ENCODE measurements at regions not wholly inside any gene's neighbourhood (a gene's known extent, or its start where the extent isn't known, plus 50 kb on each side); places are given as distances from the start of the nearest gene placed in this dataset.

DNA sequence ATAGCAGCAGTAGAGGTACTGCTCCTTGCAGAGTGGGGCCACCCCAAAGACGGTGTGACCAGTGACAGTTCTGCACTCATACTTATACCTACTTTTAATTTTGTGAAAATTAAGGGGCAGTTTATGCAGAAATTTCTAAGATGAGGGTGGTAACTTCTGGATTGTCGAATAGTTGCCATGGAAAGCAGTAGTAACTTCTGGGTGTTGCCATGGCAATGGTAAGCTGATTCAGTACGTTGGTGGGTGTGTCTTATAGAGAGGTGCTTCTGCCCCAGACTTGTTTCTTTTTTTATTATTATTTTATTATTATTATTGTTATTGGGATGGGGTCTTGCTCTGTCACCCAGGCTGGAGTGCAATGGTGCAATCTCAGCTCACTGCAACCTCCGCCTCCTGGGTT is 82.8 kb upstream of the L3MBTL4 start:
- Histone ChIP-seq H3K27ac (replicated peaks) (no peak overlapping the region), H3K4me3 (replicated peaks; ENCODE audit: insufficient read depth, low read length) (no peak overlapping the region), H3K27me3 (ENCODE audit: insufficient read depth, poor library complexity, severe bottlenecking) (no peaks in the 10 kb centered on the region)
- TF ChIP-seq SPI1 (IDR thresholded peaks at IDR 0.05; ENCODE audit: borderline replicate concordance, low read depth) (no peak), GABPA (IDR thresholded peaks at IDR 0.05; ENCODE audit: low read depth) (no peak), POLR2AphosphoS5 (IDR thresholded peaks at IDR 0.05; ENCODE audit: low read depth) (no peak)
- TF ChIP-seq, protein P1, sequence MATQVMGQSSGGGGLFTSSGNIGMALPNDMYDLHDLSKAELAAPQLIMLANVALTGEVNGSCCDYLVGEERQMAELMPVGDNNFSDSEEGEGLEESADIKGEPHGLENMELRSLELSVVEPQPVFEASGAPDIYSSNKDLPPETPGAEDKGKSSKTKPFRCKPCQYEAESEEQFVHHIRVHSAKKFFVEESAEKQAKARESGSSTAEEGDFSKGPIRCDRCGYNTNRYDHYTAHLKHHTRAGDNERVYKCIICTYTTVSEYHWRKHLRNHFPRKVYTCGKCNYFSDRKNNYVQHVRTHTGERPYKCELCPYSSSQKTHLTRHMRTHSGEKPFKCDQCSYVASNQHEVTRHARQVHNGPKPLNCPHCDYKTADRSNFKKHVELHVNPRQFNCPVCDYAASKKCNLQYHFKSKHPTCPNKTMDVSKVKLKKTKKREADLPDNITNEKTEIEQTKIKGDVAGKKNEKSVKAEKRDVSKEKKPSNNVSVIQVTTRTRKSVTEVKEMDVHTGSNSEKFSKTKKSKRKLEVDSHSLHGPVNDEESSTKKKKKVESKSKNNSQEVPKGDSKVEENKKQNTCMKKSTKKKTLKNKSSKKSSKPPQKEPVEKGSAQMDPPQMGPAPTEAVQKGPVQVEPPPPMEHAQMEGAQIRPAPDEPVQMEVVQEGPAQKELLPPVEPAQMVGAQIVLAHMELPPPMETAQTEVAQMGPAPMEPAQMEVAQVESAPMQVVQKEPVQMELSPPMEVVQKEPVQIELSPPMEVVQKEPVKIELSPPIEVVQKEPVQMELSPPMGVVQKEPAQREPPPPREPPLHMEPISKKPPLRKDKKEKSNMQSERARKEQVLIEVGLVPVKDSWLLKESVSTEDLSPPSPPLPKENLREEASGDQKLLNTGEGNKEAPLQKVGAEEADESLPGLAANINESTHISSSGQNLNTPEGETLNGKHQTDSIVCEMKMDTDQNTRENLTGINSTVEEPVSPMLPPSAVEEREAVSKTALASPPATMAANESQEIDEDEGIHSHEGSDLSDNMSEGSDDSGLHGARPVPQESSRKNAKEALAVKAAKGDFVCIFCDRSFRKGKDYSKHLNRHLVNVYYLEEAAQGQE (IDR thresholded peaks at IDR 0.05; ENCODE audit: insufficient replicate concordance, low read depth), result no peak
- TF ChIP-seq, protein P2, sequence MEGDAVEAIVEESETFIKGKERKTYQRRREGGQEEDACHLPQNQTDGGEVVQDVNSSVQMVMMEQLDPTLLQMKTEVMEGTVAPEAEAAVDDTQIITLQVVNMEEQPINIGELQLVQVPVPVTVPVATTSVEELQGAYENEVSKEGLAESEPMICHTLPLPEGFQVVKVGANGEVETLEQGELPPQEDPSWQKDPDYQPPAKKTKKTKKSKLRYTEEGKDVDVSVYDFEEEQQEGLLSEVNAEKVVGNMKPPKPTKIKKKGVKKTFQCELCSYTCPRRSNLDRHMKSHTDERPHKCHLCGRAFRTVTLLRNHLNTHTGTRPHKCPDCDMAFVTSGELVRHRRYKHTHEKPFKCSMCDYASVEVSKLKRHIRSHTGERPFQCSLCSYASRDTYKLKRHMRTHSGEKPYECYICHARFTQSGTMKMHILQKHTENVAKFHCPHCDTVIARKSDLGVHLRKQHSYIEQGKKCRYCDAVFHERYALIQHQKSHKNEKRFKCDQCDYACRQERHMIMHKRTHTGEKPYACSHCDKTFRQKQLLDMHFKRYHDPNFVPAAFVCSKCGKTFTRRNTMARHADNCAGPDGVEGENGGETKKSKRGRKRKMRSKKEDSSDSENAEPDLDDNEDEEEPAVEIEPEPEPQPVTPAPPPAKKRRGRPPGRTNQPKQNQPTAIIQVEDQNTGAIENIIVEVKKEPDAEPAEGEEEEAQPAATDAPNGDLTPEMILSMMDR (IDR thresholded peaks at IDR 0.05; ENCODE audit: insufficient read depth, low read length), result no peak
- no peak for DNase-seq (ENCODE audit: low read depth in 1 of 2, low spot score in 1 of 2)

DNA sequence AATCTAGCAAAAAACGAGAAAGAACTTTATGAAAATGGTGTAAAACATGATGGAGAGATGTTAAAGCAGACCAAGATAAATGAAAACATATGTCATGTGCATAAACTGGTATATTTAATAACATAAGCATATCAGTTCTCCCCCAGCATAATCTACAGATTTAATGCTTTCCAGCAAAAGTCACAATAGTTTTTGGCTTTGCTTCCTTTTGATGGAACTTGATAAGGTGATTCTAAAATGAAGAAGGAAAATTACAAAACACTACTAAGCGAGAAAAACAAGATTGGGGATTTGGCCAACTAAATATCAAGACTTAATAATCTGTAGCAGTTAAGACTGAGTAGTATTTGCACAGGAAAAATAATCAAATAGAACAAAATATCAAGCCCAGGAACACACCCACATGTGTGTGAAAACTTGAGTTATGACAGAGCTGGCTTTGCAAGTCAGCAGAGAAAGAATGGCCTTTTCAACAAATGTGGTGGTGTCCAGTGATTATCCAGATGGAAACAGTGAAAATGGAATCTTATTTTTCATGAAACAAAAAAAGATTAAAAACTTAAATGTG is 83.7 kb upstream of the L3MBTL4 start:
- Histone ChIP-seq H3K4me3 (replicated peaks; ENCODE audit: insufficient read depth, low read length) (no peak overlapping the region), H3K27ac (replicated peaks) (no peak overlapping the region), H3K27me3 (ENCODE audit: insufficient read depth, poor library complexity, severe bottlenecking) (no peaks in the 10 kb centered on the region)
- TF ChIP-seq POLR2AphosphoS5 (IDR thresholded peaks at IDR 0.05; ENCODE audit: low read depth) (no peak), SPI1 (IDR thresholded peaks at IDR 0.05; ENCODE audit: borderline replicate concordance, low read depth) (no peak), GABPA (IDR thresholded peaks at IDR 0.05; ENCODE audit: low read depth) (no peak)
- TF ChIP-seq, protein P1 (IDR thresholded peaks at IDR 0.05; ENCODE audit: insufficient replicate concordance, low read depth), result no peak
- TF ChIP-seq, protein P2 (IDR thresholded peaks at IDR 0.05; ENCODE audit: insufficient read depth, low read length), result no peak
- DNase-seq (ENCODE audit: low read depth in 1 of 2, low spot score in 1 of 2), result no peak

DNA sequence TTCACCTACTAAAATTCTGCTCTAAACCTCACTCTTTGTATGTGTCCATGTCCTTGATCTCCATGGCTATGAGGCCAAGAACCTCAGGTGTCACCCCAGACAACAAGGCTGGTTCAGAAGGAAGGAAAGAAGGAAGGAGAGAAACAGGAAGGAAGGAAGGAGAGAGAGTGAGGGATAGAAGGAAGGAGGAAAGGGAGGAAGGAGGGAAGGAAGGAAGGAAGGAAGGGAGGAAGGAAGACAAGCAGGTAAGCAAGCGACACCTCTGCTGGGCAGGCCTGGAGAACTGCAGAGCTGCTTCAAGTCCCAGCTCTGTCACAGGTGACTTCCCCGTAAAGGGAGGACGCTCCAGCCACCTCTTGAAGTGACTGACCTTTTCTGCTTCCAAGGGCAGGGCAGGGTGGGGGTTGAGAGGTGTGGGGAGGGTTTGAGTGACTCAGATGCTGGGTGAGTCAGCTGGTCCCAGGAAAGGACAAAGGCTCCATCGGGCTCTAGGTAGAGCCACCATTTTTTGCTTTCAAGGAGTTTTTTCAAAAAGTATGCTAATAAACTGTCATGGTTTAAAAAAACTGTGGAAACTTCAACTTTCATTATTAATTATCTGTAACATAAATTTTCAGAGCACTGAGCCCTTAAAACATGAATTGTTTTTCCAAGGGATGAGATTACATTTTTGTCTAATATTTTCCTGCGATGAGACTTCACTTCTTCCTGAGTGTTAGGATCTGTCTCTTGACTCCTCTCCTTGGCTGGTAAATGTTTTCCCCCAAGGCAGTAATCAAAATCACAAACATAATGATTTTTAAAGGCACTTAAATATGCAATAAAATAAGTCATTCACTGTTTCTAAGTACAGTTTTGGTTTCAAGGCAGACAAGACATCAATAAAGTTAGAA is 90.1 kb upstream of the L3MBTL4 start:
- Histone ChIP-seq H3K27ac (replicated peaks) (no peak overlapping the region), H3K4me3 (replicated peaks; ENCODE audit: insufficient read depth, low read length) (no peak overlapping the region), H3K27me3 (ENCODE audit: insufficient read depth, poor library complexity, severe bottlenecking) (no peaks in the 10 kb centered on the region)
- TF ChIP-seq, protein P2 (IDR thresholded peaks at IDR 0.05; ENCODE audit: insufficient read depth, low read length), result no peak
- TF ChIP-seq SPI1 (IDR thresholded peaks at IDR 0.05; ENCODE audit: borderline replicate concordance, low read depth), result no peak
- TF ChIP-seq GABPA (IDR thresholded peaks at IDR 0.05; ENCODE audit: low read depth), result no peak
- no peak for DNase-seq (ENCODE audit: low read depth in 1 of 2, low spot score in 1 of 2)
